ENCODE measurements at regions not wholly inside any gene's neighbourhood (a gene's known extent, or its start where the extent isn't known, plus 50 kb on each side); places are given as distances from the start of the nearest gene placed in this dataset.

DNA sequence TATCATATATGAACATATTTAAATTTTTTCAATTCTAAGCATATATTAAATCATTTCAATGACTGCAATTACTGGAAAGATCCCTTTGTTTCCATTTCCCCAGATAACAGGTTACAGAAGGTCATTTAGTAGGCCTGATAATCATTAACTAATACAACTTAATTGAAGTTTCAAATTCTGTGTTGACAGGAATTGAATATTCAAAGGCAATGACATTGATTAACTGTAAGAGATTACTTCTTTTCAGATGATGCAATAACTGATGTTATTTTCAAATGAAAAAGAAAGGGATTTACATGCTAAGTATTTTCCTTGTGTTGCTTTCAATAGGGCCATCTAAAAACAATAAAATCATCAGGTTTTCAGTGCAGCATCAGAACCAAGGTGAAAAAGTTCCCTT lies 81.1 kb upstream of the ENPEP start:
- Mint-ChIP-seq H3K4me1 (no peaks in the 10 kb centered on the region), H3K27me3 (peaks cover 14% of the 10 kb centered on the region), H3K4me3 (no peak overlapping the region), H3K9me3 (ENCODE audit: low read depth) (no peaks in the 10 kb centered on the region), H3K27ac (no peak overlapping the region), H3K36me3 (no peaks in the 10 kb centered on the region)
- no peak for ATAC-seq
- no peak for DNase-seq
- CTCF ChIA-PET = no interaction called here

- Mint-ChIP-seq H3K4me3 (no peak overlapping the region), H3K27me3 (no peaks in the 10 kb centered on the region), H3K36me3 (no peaks in the 10 kb centered on the region), H3K4me1 (no peaks in the 10 kb centered on the region), H3K9me3 (ENCODE audit: low read depth) (peaks cover 5% of the 10 kb centered on the region), H3K27ac (no peak overlapping the region)
- CTCF ChIA-PET = no interaction called here
- no peak for DNase-seq
- no peak for ATAC-seq
Observed at GRCh38 chr4:110381784-110382183, 94.2 kb upstream of the ENPEP start.

GRCh38 chr4:110372485-110372884 lies 103.5 kb upstream of the ENPEP start:
- ATAC-seq (no peak), DNase-seq (no peak)
- H3K9me3 Mint-ChIP-seq (ENCODE audit: low read depth) = no peaks in the 10 kb centered on the region
- no peak overlapping the region for H3K27ac Mint-ChIP-seq
- H3K4me1 Mint-ChIP-seq = no peaks in the 10 kb centered on the region
- CTCF ChIA-PET = no interaction called here
- no peaks in the 10 kb centered on the region for H3K27me3 Mint-ChIP-seq
- H3K4me3 Mint-ChIP-seq = no peak overlapping the region
- H3K36me3 Mint-ChIP-seq = no peaks in the 10 kb centered on the region

DNA sequence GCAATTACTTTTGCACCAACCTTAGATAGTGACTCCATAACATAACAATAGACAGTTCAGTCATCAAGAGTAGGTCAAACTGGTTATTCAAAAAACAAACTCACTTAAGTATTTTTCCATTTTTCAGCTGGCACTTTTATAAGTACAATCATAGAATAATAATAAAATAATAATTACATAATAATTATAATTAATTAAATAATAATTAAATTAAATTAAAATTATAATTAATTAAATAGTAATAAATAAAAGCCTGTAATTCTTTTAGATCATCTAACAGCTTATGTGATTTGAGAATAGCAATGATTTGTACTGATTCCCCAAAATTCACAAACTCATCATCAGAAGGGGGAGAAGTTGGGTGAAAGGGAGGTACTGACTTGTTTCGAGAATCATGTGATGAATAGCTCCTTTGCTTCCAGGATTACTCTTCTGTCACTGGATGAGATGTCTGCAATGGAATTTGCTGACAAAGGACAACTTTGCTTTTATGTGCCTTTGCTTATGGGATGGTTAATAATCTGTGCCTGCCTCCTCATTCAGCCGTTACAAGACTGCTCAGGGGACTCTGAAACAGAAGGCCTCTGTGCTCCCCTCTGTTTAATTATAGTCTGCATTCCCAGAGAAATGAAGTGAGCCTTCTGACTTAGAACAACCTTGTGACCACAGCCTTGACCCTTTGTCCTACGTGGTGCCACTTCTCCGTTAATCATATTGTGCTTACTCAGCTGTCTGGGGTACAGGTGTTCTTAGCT lies 104.8 kb upstream of the ENPEP start:
- peaks cover 3% of the 10 kb centered on the region for H3K27me3 Mint-ChIP-seq
- no peaks in the 10 kb centered on the region for H3K9me3 Mint-ChIP-seq (ENCODE audit: low read depth)
- no peak overlapping the region for H3K27ac Mint-ChIP-seq
- no peaks in the 10 kb centered on the region for H3K4me1 Mint-ChIP-seq
- ATAC-seq (no peak), DNase-seq (no peak)
- H3K36me3 Mint-ChIP-seq = no peaks in the 10 kb centered on the region
- CTCF ChIA-PET = no interaction called here
- H3K4me3 Mint-ChIP-seq = no peak overlapping the region

GRCh38 chr4:110368409-110368808 lies 107.5 kb upstream of the ENPEP start:
- no peak overlapping the region for H3K27ac Mint-ChIP-seq
- no peaks in the 10 kb centered on the region for H3K4me1 Mint-ChIP-seq
- H3K27me3 Mint-ChIP-seq = peaks cover 3% of the 10 kb centered on the region
- CTCF ChIA-PET = no interaction called here
- H3K9me3 Mint-ChIP-seq (ENCODE audit: low read depth) = no peaks in the 10 kb centered on the region
- no peaks in the 10 kb centered on the region for H3K36me3 Mint-ChIP-seq
- no peak overlapping the region for H3K4me3 Mint-ChIP-seq
- ATAC-seq = no peak
- DNase-seq = no peak

GRCh38 chr4:110367156-110367555 lies 108.8 kb upstream of the ENPEP start:
- CTCF ChIA-PET = interaction anchor here (0.6 kb wide), 1 partner anchor 344 kb away, joined by 3 read pairs; no protein-coding TSS in a partner anchor
- DNase-seq (no peak), ATAC-seq (no peak)
- H3K27me3 Mint-ChIP-seq = peaks cover 3% of the 10 kb centered on the region
- H3K27ac Mint-ChIP-seq = no peak overlapping the region
- peaks cover under 1% of the 10 kb centered on the region for H3K4me1 Mint-ChIP-seq
- no peaks in the 10 kb centered on the region for H3K36me3 Mint-ChIP-seq
- H3K9me3 Mint-ChIP-seq (ENCODE audit: low read depth) = no peaks in the 10 kb centered on the region
- no peak overlapping the region for H3K4me3 Mint-ChIP-seq

- no peak for DNase-seq
- CTCF ChIA-PET = no interaction called here
- no peak overlapping the region for H3K27ac Mint-ChIP-seq
- no peak for ATAC-seq
- no peaks in the 10 kb centered on the region for H3K36me3 Mint-ChIP-seq
- peaks cover 5% of the 10 kb centered on the region for H3K4me1 Mint-ChIP-seq
- no peaks in the 10 kb centered on the region for H3K9me3 Mint-ChIP-seq (ENCODE audit: low read depth)
- no peak overlapping the region for H3K4me3 Mint-ChIP-seq
- H3K27me3 Mint-ChIP-seq = peaks cover 3% of the 10 kb centered on the region
Observed at GRCh38 chr4:110365761-110366160, 110.2 kb upstream of the ENPEP start.

DNA sequence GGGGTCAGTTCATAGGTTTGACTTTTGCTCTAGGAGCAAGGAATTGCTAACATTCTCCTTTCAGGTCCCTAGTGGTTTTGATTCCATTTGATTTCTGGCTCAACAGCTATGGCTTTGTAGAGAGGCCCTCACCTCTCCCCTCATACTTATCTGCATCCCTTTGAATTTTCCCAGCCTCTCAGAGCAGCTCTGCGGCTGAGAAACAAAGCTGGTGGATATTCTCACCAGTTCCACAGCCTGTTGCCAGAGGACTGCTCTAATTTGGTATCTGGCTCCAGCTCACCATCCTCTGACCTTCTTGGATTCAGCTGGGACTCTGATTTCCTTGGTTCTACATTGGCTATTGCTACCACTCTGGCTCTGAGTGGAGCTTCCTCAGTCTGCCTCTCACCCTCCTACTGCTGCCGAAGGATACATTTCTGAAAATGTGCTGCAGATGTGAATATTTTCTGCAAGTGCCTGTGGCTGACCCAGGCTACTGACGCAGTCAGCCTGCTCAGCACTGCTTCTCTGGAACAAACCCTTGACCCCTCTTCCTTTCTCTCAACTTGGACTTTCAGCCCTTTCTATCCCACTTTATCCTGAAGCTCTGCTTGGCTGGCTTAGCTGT lies 110.9 kb upstream of the ENPEP start:
- H3K27ac Mint-ChIP-seq = no peak overlapping the region
- H3K4me3 Mint-ChIP-seq = no peak overlapping the region
- ATAC-seq = no peak
- CTCF ChIA-PET = no interaction called here
- H3K27me3 Mint-ChIP-seq = peaks cover 3% of the 10 kb centered on the region
- no peak for DNase-seq
- peaks cover 5% of the 10 kb centered on the region for H3K4me1 Mint-ChIP-seq
- H3K36me3 Mint-ChIP-seq = no peaks in the 10 kb centered on the region
- no peaks in the 10 kb centered on the region for H3K9me3 Mint-ChIP-seq (ENCODE audit: low read depth)

- H3K36me3 Mint-ChIP-seq = no peaks in the 10 kb centered on the region
Observed at GRCh38 chr4:110361921-110362320, 114.0 kb upstream of the ENPEP start.

DNA sequence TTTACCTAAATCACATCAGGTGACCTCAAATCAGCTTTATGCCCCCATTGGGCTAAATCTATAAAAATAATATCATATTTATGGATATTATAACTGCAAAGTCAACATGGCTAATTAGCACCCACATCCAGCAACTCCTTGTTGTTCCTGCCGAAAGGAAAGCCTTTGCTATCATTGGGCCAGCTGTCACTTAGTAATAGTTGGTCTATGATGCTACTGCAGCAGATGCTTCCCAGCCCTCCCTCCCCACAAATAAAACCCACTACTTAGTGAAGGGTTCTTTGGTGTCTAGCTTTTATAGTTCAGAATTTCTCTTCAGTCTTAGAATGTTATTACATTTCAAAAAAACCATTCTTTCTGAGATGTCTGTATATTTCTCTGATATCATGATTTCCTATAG lies 116.9 kb upstream of the ENPEP start:
- Mint-ChIP-seq H3K27ac (no peak overlapping the region), H3K27me3 (peaks cover 9% of the 10 kb centered on the region), H3K4me1 (peaks cover 5% of the 10 kb centered on the region), H3K9me3 (ENCODE audit: low read depth) (no peaks in the 10 kb centered on the region), H3K36me3 (no peaks in the 10 kb centered on the region), H3K4me3 (no peak overlapping the region)
- DNase-seq (no peak), ATAC-seq (no peak)
- CTCF ChIA-PET = no interaction called here

More at GRCh38 chr4:110361921-110362320, 114.0 kb upstream of the ENPEP start:
- Mint-ChIP-seq H3K9me3 (ENCODE audit: low read depth) (no peaks in the 10 kb centered on the region), H3K4me3 (no peak overlapping the region), H3K4me1 (peaks cover 5% of the 10 kb centered on the region), H3K27ac (no peak overlapping the region), H3K27me3 (peaks cover 9% of the 10 kb centered on the region)
- CTCF ChIA-PET = no interaction called here
- ATAC-seq = no peak
- no peak for DNase-seq

DNA sequence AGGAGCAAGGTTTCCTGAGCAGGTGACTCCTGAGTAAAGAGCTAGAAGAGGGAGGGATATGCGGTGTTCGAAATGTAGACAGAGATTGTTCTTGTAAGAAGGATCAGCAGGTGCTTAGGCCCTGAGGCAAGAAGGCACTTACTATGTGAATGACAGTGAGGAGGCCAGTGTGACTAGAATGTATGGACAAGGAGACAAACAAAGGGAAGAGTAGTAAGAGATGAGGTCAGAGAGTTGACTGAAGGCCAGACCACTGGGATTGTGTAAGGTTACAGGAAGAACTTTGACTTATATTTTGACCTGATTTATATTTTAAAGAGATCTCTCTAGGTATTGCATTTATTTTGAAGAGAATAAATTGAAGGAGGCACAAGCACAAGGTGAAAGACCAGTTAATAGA lies 118.4 kb upstream of the ENPEP start:
- H3K4me3 Mint-ChIP-seq = no peak overlapping the region
- ATAC-seq = no peak
- H3K9me3 Mint-ChIP-seq (ENCODE audit: low read depth) = no peaks in the 10 kb centered on the region
- H3K27ac Mint-ChIP-seq = no peak overlapping the region
- no peak for DNase-seq
- peaks cover 9% of the 10 kb centered on the region for H3K27me3 Mint-ChIP-seq
- CTCF ChIA-PET = no interaction called here
- H3K4me1 Mint-ChIP-seq = peaks cover 5% of the 10 kb centered on the region
- H3K36me3 Mint-ChIP-seq = no peaks in the 10 kb centered on the region

DNA sequence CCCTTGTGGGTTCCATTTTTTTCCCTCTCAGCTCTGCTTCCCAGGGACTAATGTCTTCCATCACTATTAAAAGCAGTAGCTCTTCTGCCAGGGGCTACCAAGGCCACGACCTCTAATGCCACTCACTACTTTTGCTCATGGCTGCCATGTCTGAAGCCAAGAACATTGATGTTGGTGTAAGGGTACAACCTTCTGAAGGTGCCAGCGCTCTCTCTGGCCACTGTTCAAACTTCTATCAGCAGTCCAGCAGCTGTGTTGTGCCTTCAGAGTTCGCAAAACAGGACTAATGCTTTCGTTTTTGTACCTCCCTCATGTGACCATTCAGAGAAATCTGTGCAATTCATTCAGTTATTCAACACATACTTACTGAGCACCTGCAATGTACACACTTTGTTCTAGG lies 121.5 kb upstream of the ENPEP start:
- no peak for DNase-seq
- CTCF ChIA-PET = no interaction called here
- ATAC-seq = no peak
- Mint-ChIP-seq H3K9me3 (ENCODE audit: low read depth) (no peaks in the 10 kb centered on the region), H3K27me3 (peaks cover 8% of the 10 kb centered on the region), H3K4me1 (no peaks in the 10 kb centered on the region), H3K27ac (no peak overlapping the region), H3K36me3 (no peaks in the 10 kb centered on the region), H3K4me3 (no peak overlapping the region)

- Mint-ChIP-seq H3K27me3 (peaks cover 5% of the 10 kb centered on the region), H3K9me3 (ENCODE audit: low read depth) (no peaks in the 10 kb centered on the region), H3K4me3 (no peak overlapping the region), H3K27ac (no peak overlapping the region), H3K36me3 (no peaks in the 10 kb centered on the region), H3K4me1 (no peaks in the 10 kb centered on the region)
- ATAC-seq (no peak), DNase-seq (no peak)
- CTCF ChIA-PET = no interaction called here
Observed at GRCh38 chr4:110352670-110353442, 123.1 kb upstream of the ENPEP start.

Data from activated CD8-positive, alpha-beta memory T cell treated with anti-CD3 and anti-CD28 coated beads, Interleukin-2, amount 10 ng/mL, durations not matched to agents 7 days and 5 days (primary cell).